ENCODE measurements at regions not wholly inside any gene's neighbourhood (a gene's known extent, or its start where the extent isn't known, plus 50 kb on each side); places are given as distances from the start of the nearest gene placed in this dataset.
"Not testable (repeated sequence)": the region's sequence is repeated elsewhere in the genome, so short reads cannot be mapped to it uniquely, and the experiment has no call there.

- intact Hi-C loops (cut with DNase I): not testable (repeated sequence)
Measured at GRCh38 chr1:134936-135335, 316.5 kb downstream of the OR4F29 start.

DNA sequence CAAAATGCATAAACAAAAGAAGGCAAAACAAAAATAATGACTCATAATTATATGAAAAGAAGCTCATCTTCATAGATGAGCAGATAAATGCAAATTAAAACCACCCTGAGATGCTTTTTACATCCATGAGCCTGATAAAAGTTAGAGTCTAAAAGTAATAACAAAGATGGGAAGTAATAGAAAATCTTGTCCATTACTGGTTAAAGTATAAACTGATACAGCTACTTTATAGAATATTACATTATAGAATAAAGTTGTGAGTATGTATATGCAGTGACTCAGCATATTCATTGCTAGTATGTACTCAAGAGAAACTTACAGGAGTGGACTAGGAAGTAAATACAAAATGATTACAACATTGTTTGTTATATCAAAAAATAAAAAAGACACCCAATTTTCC is 333.0 kb downstream of the OR4F29 start:
- intact Hi-C loops (cut with DNase I): not testable (repeated sequence)

More at GRCh38 chr1:134936-135335, 316.5 kb downstream of the OR4F29 start:
- DNase-seq: peak in 5 of 42 donors; percentile 8 to 40 (median 22)

DNA sequence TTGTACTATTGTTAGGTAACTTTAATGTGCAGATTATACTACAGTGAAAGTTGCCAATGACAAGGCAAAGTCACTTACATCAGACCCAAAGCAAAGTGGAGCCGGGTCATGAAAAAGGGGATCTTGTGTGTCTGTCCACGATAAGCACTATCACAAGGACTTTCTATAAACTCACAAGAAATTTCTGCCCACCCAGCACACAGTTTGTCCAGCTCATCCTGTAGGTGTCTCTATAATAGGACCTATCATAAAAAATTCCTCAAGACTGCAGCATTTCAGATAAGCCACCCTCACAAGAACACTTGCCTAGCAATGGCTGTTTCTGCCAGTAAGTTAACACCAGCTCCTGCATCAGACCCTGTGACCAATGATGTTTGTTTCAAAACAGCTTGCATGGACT is 335.9 kb downstream of the OR4F29 start:
- intact Hi-C loops (cut with DNase I); DNase-seq: not testable (repeated sequence)

More for the DNA sequence above, 333.0 kb downstream of the OR4F29 start:
- DNase-seq: not testable (repeated sequence)

DNA sequence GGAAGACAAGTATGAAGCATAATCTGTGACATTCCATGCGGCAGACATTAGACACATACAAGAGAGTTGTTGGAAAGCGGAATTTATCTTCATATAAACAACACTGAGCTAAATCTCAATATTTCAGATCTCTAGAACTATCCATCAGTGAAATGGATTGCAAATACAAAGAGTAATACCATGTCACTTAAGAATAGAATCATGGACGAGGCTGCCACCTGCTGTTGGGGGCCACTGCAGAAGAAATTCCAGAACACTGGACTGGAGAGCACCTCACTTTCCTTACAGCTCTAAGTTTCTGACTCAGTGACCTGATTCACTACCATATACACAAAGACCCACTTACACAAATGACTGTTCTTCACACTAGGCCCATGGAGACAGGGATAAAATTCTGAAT is 346.7 kb downstream of the OR4F29 start:
- peak in 7 of 42 donors; percentile 1 to 44 (median 11) for DNase-seq

GRCh38 chr1:99481-99880 is 352.0 kb downstream of the OR4F29 start:
- DNase-seq; intact Hi-C loops (cut with DNase I): not testable (repeated sequence)

More for the DNA sequence above, 346.7 kb downstream of the OR4F29 start:
- intact Hi-C loops (cut with DNase I): not testable (repeated sequence)

- DNase-seq; intact Hi-C loops (cut with DNase I): not testable (repeated sequence)
Measured at GRCh38 chr1:98811-99210, 352.7 kb downstream of the OR4F29 start.

GRCh38 chr1:91279-91678 is 360.2 kb downstream of the OR4F29 start:
- DNase-seq; intact Hi-C loops (cut with DNase I): not testable (repeated sequence)

DNA sequence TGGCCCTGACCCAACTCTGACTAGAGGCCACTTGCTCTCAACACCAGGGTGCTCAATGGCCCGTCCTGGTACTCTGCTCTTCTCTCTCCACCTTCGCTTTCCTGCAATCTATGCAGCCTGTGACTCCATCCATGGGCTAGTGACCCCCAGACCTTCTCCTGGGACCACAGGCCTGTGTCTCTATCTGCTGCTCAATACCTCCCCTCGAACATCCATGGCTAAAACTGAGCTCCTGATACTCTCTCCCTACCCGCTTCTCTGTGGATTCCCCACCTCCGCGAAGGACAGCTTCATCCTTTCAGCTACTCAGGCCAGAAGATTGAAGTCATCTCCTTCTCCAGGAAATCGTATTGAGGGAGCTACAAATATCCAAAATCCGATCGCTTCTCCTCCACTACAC is 363.4 kb downstream of the OR4F29 start:
- DNase-seq; intact Hi-C loops (cut with DNase I): not testable (repeated sequence)

GRCh38 chr1:79152-79551 is 372.3 kb downstream of the OR4F29 start:
- DNase-seq; intact Hi-C loops (cut with DNase I): not testable (repeated sequence)

DNA sequence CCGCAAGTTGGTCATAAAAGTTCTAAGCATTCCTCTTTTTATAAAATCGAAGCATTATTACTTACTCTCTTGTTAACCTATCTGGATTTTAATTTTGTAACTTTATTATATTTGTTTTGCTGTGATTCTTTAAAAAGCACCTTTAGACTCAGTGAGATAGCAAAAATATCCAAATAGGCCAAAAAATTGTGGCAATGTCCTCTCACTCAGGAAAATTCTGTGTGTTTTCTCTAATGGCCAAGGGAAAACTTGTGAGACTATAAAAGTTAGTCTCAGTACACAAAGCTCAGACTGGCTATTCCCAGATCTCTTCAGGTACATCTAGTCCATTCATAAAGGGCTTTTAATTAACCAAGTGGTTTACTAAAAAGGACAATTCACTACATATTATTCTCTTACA is 386.4 kb downstream of the OR4F29 start, which contains the start of gene OR4F5:
TSS of gene OR4F5 (plus strand) at position 301 of the 400 bp plus-strand sequence.
- DNase-seq; intact Hi-C loops (cut with DNase I): not testable (repeated sequence)

- intact Hi-C loops (cut with DNase I); DNase-seq: not testable (repeated sequence)
Measured at GRCh38 chr1:56014-56531, 395.4 kb downstream of the OR4F29 start.

- intact Hi-C loops (cut with DNase I); DNase-seq: not testable (repeated sequence)
Measured at GRCh38 chr1:53182-53581, 398.3 kb downstream of the OR4F29 start.

DNA sequence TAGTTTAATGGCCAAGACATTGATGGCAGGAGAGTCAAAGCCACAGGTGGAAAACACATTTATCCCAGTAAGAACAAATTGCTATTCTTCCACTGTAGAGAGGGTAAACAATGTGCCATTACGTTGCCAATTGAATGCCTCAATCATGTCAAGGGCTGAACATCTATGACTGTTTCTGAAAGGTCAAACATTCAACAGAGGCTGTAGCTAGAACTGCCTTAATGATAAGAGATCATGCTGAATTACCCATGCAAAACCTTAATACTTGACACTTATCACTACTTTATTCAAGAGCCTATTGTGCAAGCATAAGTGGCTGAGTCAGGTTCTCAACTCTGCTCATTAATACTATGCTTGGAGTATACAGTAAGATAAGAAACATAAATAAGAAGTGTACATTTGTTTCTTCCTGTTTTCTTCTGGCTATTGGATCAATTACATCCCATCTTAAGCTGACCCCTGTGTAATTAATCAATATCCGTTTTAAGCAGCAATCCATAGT is 409.5 kb downstream of the OR4F29 start:
- DNase-seq; intact Hi-C loops (cut with DNase I): not testable (repeated sequence)

- intact Hi-C loops (cut with DNase I); DNase-seq: not testable (repeated sequence)
Measured at GRCh38 chr1:41197-41596, 410.3 kb downstream of the OR4F29 start.

DNA sequence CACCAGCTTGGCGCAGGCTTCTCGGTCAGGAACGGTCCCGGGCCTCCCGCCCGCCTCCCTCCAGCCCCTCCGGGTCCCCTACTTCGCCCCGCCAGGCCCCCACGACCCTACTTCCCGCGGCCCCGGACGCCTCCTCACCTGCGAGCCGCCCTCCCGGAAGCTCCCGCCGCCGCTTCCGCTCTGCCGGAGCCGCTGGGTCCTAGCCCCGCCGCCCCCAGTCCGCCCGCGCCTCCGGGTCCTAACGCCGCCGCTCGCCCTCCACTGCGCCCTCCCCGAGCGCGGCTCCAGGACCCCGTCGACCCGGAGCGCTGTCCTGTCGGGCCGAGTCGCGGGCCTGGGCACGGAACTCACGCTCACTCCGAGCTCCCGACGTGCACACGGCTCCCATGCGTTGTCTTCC is 422.3 kb downstream of the OR4F29 start:
- intact Hi-C loops (cut with DNase I); DNase-seq: not testable (repeated sequence)

DNA sequence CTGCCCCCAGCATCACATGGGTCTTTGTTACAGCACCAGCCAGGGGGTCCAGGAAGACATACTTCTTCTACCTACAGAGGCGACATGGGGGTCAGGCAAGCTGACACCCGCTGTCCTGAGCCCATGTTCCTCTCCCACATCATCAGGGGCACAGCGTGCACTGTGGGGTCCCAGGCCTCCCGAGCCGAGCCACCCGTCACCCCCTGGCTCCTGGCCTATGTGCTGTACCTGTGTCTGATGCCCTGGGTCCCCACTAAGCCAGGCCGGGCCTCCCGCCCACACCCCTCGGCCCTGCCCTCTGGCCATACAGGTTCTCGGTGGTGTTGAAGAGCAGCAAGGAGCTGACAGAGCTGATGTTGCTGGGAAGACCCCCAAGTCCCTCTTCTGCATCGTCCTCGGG is 434.2 kb downstream of the OR4F29 start:
- DNase-seq: peak in 13 of 42 donors; percentile 0 to 41 (median 6)
- intact Hi-C loops (cut with DNase I): not testable (repeated sequence)

- DNase-seq: peak in 16 of 42 donors; percentile 0 to 39 (median 8)
- intact Hi-C loops (cut with DNase I): not testable (repeated sequence)
Measured at GRCh38 chr1:16025-16424, 435.5 kb downstream of the OR4F29 start.

GRCh38 chr1:9941-10717 is 441.3 kb downstream of the OR4F29 start:
- peak in 31 of 42 donors; percentile 1 to 43 (median 11) for DNase-seq

More at GRCh38 chr1:9941-10717, 441.3 kb downstream of the OR4F29 start:
- intact Hi-C loops (cut with DNase I): not testable (repeated sequence)

Measured in head of caudate nucleus (tissue), 42 donors.